Keratinocyte (primary cell): ENCODE measurements at regions not wholly inside any gene's neighbourhood (a gene's known extent, or its start where the extent isn't known, plus 50 kb on each side); places are given as distances from the start of the nearest gene placed in this dataset.

ENCODE experiments used
- CTCF ChIP-seq, 3 experiments: IDR thresholded peaks in 1 of 3; conservative IDR thresholded peaks in 1 of 3; optimal IDR thresholded peaks in 1 of 3; 2 replicates in 2 of 3; 3 replicates in 1 of 3; pipeline versions ENCODE3 to v1.5.1; 2011; ENCODE audit warnings: low read length in 3 of 3, mild to moderate bottlenecking in 3 of 3, moderate library complexity in 2 of 3, control low read depth in 1 of 3, inconsistent platforms in 1 of 3; ENCODE audit not compliant: insufficient read depth in 2 of 3; ENCODE audit errors: extremely low read depth in 1 of 3
- EZH2 ChIP-seq: IDR thresholded peaks from one replicate; pipeline ENCODE4 v1.6.1; 2012; ENCODE audit warnings: inconsistent platforms, mild to moderate bottlenecking, low read length, moderate library complexity

DNA sequence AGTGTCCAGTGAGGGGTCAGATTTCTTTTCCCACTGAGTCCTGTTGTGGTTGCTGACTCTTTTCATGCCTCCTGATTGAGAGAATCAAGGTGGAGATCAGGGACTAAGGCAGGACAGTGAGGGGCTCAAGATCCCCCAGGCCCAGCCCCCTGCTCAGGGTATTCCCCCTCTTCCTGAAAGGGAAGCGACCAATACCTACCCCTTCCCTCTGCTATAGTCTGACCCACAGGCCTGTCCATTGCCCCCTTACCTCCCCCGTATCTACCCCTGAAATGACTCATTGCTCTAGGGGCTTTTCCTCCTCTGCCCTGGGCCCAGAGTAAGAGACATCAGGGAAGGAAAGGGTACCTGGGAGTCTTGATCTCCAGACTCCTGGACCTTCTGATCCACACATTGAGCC, 1320.5 kb downstream of the UQCRFS1 start:
- TF ChIP-seq CTCF (optimal IDR thresholded peaks at IDR 0.05 in 1 of 3, IDR thresholded peaks at IDR 0.05 in 1 of 3, conservative IDR thresholded peaks at IDR 0.05 in 1 of 3; ENCODE audit: extremely low read depth in 1 of 3, insufficient read depth in 2 of 3, low read length in 3 of 3) = no peak
- no peak for TF ChIP-seq EZH2
